Endothelial cell (in vitro differentiated cells): ENCODE measurements at regions not wholly inside any gene's neighbourhood (a gene's known extent, or its start where the extent isn't known, plus 50 kb on each side); places are given as distances from the start of the nearest gene placed in this dataset.
"Not testable (repeated sequence)": the region's sequence is repeated elsewhere in the genome, so short reads cannot be mapped to it uniquely, and the experiment has no call there.

Source experiments
- DNase-seq: peaks from one replicate; pipeline ENCODE4 v3.0.0; 2021; ENCODE audit warnings: low spot score
- H3K27ac Mint-ChIP-seq: one replicate; pipeline ENCODE4 v1.8.0; 2021; ENCODE audit warnings: mixed read lengths, inconsistent platforms; ENCODE audit not compliant: unreplicated experiment
- H3K27me3 Mint-ChIP-seq: one replicate; pipeline ENCODE4 v1.8.0; 2021; ENCODE audit warnings: mild to moderate bottlenecking, moderate library complexity, mixed read lengths, inconsistent platforms; ENCODE audit not compliant: unreplicated experiment
- H3K36me3 Mint-ChIP-seq: one replicate; pipeline ENCODE4 v1.8.0; 2021; ENCODE audit warnings: mild to moderate bottlenecking, low read depth, mixed read lengths, inconsistent platforms; ENCODE audit not compliant: unreplicated experiment
- H3K4me1 Mint-ChIP-seq: one replicate; pipeline ENCODE4 v1.8.0; 2021; ENCODE audit warnings: mild to moderate bottlenecking, mixed read lengths, inconsistent platforms; ENCODE audit not compliant: unreplicated experiment
- H3K4me3 Mint-ChIP-seq: one replicate; pipeline ENCODE4 v1.8.0; 2021; ENCODE audit warnings: mild to moderate bottlenecking, mixed read lengths, inconsistent platforms; ENCODE audit not compliant: unreplicated experiment
- H3K9me3 Mint-ChIP-seq: one replicate; pipeline ENCODE4 v1.8.0; 2021; ENCODE audit warnings: mixed read lengths, inconsistent platforms; ENCODE audit not compliant: unreplicated experiment
- TF ChIP-seq, protein P1 (sequence below): fragments of 200-600 bp; sonication (generic); IDR thresholded peaks from one replicate; pipeline ENCODE4 v1.5.0; 2021; ENCODE audit warnings: antibody characterized with exemption; ENCODE audit not compliant: unreplicated experiment

DNA sequence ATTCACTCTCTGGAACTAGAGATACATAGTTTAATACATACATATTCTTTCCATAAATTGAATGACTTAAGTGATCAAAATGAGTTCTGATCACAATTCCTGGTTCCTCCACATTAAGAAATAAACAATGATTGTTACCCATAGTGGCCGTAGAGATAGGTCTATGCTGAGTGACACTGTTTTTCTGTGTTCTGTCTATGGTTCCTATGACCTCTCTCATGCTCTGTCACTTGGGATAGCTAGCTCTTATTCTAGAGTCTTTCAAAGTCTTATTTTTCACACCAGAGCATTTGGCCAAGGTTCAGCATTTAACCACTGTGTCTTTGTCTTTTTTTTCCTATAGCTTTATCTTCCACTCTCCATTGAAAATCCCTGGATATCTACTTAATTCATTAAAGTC lies 132.4 kb downstream of the GOLGA6L6 start:
- Mint-ChIP-seq H3K9me3 (peaks cover 7% of the 10 kb centered on the region), H3K4me3 (no peak overlapping the region), H3K36me3 (no peaks in the 10 kb centered on the region), H3K4me1 (no peaks in the 10 kb centered on the region), H3K27me3 (no peaks in the 10 kb centered on the region), H3K27ac (no peak overlapping the region)
- no peak for DNase-seq
- TF ChIP-seq, protein P1, sequence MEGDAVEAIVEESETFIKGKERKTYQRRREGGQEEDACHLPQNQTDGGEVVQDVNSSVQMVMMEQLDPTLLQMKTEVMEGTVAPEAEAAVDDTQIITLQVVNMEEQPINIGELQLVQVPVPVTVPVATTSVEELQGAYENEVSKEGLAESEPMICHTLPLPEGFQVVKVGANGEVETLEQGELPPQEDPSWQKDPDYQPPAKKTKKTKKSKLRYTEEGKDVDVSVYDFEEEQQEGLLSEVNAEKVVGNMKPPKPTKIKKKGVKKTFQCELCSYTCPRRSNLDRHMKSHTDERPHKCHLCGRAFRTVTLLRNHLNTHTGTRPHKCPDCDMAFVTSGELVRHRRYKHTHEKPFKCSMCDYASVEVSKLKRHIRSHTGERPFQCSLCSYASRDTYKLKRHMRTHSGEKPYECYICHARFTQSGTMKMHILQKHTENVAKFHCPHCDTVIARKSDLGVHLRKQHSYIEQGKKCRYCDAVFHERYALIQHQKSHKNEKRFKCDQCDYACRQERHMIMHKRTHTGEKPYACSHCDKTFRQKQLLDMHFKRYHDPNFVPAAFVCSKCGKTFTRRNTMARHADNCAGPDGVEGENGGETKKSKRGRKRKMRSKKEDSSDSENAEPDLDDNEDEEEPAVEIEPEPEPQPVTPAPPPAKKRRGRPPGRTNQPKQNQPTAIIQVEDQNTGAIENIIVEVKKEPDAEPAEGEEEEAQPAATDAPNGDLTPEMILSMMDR, result no peak

GRCh38 chr15:20407553-20407952 lies 134.0 kb downstream of the GOLGA6L6 start:
- TF ChIP-seq, protein P1, result no peak
- Mint-ChIP-seq H3K27ac (no peak overlapping the region), H3K36me3 (no peaks in the 10 kb centered on the region), H3K9me3 (peaks cover under 1% of the 10 kb centered on the region), H3K27me3 (no peaks in the 10 kb centered on the region), H3K4me3 (no peak overlapping the region), H3K4me1 (no peaks in the 10 kb centered on the region)
- no peak for DNase-seq

- not testable (repeated sequence) for H3K9me3 Mint-ChIP-seq, H3K27ac Mint-ChIP-seq, H3K4me3 Mint-ChIP-seq, H3K4me1 Mint-ChIP-seq, DNase-seq, H3K36me3 Mint-ChIP-seq, H3K27me3 Mint-ChIP-seq
Observed at GRCh38 chr15:20404571-20404970, 137.0 kb downstream of the GOLGA6L6 start.

DNA sequence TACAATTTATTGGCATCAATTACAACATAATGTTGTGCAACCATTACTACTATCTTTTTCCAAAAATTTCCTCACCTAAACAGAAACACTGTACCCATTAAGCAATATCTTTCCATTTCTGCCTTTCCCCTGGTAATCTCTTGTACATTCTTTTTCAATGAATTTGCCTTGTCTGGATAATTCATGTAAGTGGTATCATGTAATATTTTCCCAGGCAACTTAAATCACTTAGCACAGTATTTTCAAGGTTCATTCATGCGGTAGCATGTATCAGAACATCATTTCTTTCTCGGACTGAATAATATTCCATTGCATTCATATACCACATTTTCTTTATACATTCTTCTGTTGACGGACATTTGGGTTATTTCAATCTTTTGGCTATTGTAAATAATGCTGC lies 139.0 kb downstream of the GOLGA6L6 start:
- H3K4me1 Mint-ChIP-seq, H3K4me3 Mint-ChIP-seq, H3K36me3 Mint-ChIP-seq, H3K9me3 Mint-ChIP-seq, H3K27me3 Mint-ChIP-seq, DNase-seq, H3K27ac Mint-ChIP-seq: not testable (repeated sequence)

- not testable (repeated sequence) for H3K4me1 Mint-ChIP-seq, H3K4me3 Mint-ChIP-seq, DNase-seq, H3K27ac Mint-ChIP-seq, H3K36me3 Mint-ChIP-seq, H3K9me3 Mint-ChIP-seq, H3K27me3 Mint-ChIP-seq
Observed at GRCh38 chr15:20401058-20401457, 140.5 kb downstream of the GOLGA6L6 start.

DNA sequence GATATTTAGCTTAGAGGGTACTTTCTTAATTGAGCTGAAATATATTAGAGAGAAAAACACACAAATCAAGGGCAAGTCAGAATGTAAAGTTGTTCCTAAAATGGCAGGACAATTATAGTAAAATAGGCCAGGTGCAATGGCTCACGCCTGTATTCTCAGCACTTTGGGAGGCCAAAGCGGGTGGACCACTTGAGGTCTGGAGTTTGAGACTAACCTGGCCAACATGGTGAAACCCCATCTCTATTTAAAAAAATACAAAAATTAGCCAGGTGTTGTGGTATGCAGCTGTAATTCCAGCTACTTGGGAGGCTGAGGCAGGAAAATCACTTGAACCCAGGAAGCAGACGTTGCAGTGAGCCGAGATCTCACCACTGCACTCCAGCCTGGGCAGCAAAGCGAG lies 142.9 kb downstream of the GOLGA6L6 start:
- not testable (repeated sequence) for H3K9me3 Mint-ChIP-seq, H3K4me3 Mint-ChIP-seq, H3K4me1 Mint-ChIP-seq, H3K27ac Mint-ChIP-seq, H3K27me3 Mint-ChIP-seq, H3K36me3 Mint-ChIP-seq, DNase-seq

- H3K27me3 Mint-ChIP-seq, H3K27ac Mint-ChIP-seq, H3K4me1 Mint-ChIP-seq, DNase-seq, H3K4me3 Mint-ChIP-seq, H3K9me3 Mint-ChIP-seq, H3K36me3 Mint-ChIP-seq: not testable (repeated sequence)
Observed at GRCh38 chr15:20388161-20388560, 153.4 kb downstream of the GOLGA6L6 start.

GRCh38 chr15:20386198-20386597 lies 155.4 kb downstream of the GOLGA6L6 start:
- Mint-ChIP-seq H3K27me3 (no peaks in the 10 kb centered on the region), H3K9me3 (no peaks in the 10 kb centered on the region), H3K4me3 (no peak overlapping the region)

GRCh38 chr15:20380199-20380598 lies 161.4 kb downstream of the GOLGA6L6 start:
- H3K9me3 Mint-ChIP-seq, H3K4me1 Mint-ChIP-seq, H3K36me3 Mint-ChIP-seq, H3K27me3 Mint-ChIP-seq, H3K4me3 Mint-ChIP-seq, H3K27ac Mint-ChIP-seq, DNase-seq: not testable (repeated sequence)

More at GRCh38 chr15:20386198-20386597, 155.4 kb downstream of the GOLGA6L6 start:
- H3K27ac Mint-ChIP-seq, result no peak overlapping the region
- no peak for DNase-seq
- no peaks in the 10 kb centered on the region for H3K36me3 Mint-ChIP-seq
- H3K4me1 Mint-ChIP-seq, result no peaks in the 10 kb centered on the region
- TF ChIP-seq, protein P1, result no peak
